ENCODE measurements at regions not wholly inside any gene's neighbourhood (a gene's known extent, or its start where the extent isn't known, plus 50 kb on each side); places are given as distances from the start of the nearest gene placed in this dataset.

DNA sequence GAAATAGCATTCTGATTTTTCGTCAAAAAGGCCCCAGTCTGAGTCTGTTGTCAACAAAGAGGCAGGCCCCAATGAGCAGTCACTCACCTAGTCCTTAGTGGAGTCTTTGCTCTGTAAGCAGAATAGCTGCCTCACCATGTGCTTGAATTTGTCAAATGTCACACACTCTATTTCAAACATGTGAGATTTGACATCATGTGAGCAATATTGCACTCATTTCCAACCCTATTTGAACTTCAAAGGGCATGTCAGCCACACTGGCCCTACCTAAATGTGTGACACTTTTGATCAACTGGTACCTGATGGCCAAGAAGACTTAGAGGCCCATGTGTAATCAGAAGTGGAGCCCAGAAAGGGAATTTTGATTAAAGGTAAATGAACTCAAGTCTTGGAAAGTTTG, 59.4 kb upstream of the PLAC1 start:
- no peak for DNase-seq (ENCODE audit: low spot score)

GRCh38 chrX:134716620-134717012, 58.3 kb upstream of the PLAC1 start:
- DNase-seq (ENCODE audit: low spot score): no peak

DNA sequence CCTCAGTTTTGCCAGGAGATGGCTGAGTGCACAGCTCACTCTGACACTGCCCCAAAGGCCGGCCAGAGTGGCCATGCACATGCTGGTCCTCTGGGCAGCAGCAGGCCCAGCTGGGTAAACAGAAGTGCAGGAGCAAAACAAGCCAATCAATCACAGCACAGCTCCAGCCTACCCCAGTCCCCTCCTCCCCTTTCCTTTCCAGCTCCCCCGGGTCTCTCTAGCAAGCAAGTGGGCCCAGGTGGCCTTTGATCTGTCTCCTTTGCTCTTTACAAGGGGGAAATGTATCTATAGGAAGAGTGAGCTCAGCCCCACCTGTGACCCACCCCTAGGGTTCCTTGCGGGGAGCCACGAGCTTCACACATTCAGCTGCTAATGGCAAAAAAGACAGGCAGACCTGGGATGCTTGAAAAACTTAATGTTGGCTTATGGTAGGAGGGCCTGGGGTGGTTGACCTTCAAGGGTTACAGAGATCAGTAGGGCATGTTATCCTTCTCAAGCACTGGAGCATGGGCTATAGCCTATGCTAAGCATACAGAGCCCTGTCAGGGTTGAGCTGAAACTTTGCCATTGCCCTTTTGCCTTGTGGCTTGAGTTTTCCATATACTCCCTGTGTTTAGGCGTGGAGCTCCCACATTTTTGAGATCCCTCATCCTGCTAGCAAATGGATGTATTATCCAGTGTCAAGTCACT, 57.8 kb upstream of the PLAC1 start:
- no peak for DNase-seq (ENCODE audit: low spot score)

GRCh38 chrX:134714633-134715110, 56.4 kb upstream of the PLAC1 start:
- DNase-seq (ENCODE audit: low spot score): no peak

DNA sequence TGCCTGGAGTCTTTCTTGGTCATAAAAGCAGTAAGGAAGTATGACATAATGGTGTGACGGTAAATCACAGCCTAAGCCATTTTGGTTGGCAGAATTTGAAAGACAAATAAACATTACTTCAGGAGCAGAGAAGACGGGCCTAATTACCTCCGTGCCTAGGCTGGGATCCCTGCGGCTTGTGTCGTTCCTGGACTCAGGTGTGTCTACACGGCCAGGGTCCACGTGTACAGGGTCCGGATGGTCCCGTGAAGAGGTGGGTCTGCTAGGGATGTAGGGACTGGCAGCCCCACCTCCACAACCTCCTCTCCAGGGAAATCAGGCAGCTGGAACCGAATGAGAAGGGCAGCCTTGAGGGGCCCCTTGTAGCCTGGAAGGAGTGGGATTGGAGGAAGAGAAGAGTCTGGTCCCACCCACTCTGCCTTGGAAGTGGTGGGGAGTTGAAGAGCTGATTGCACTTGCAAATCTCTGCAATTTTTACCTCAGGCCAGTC, 55.4 kb upstream of the PLAC1 start:
- DNase-seq (ENCODE audit: low spot score): no peak

- no peak for DNase-seq (ENCODE audit: low spot score)
Observed at GRCh38 chrX:134712272-134712671, 54.0 kb upstream of the PLAC1 start.

DNA sequence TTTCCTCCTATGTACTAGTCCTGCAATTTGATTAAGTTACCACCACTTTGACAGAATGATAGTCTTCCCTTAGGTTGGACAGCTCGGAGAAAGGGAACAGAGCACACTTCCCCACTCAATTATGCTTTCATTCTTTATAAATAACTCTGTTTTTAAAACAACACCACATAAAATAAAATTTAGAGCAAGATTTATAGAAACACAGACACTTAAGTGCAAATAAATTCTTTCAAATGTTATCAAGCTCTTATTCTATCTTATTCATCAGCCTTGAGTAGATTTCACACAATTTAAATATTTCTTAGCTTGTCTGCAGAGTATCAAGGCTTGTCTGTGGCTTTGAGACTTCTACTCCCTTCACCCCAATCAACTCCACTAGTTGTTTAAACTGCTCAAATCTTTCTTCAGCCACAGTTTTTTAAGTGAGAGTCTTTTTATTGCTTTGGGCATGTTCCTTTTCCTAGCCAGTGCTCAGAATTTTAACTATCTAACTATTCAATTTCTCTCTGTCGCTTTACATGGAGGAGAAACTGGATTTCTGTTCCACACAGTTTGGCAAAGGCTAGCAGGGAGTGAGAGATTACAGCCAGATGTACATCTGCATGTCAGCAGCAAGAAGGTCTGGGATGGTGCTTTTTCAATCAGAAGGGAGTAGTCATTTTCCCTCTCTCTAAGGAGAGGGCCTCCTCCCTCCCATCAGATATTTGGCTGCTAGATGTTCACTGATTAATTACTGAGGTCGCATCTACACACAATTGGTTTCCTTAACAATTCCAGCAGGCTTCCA, 53.1 kb upstream of the PLAC1 start:
- no peak for DNase-seq (ENCODE audit: low spot score)

Measured in activated CD4-positive, alpha-beta T cell treated with anti-CD3 and anti-CD28 coated beads, Interleukin-2, Interleukin-4, amounts not matched to agents 100 ng/mL and 50 ng/mL, durations not matched to agents 16 hours and 8 hours (primary cell).